HepG2 (cell line): ENCODE measurements at regions not wholly inside any gene's neighbourhood (a gene's known extent, or its start where the extent isn't known, plus 50 kb on each side); places are given as distances from the start of the nearest gene placed in this dataset.

Experiments
- ATAC-seq: fragments of 200-7000 bp; cut with Tn5 transposase; 3 replicates; pipeline ENCODE4 v1.9.1; 2020; ENCODE audit warnings: mild to moderate bottlenecking, moderate library complexity
- BruUV-seq: library from RNA; stranded (reverse); fragments of 400-500 nt; replicated peaks from 2 replicates; lab custom pipeline; 2021; lab: Mats Ljungman, UMichigan
- CTCF ChIA-PET: fragments of 300-600 bp; formaldehyde crosslinking; extraction: SDS; loops from one replicate; lab custom pipeline; 2021; ENCODE audit warnings: low total read pairs, inconsistent platforms, low intra/inter-chr PET ratio; lab: Yijun Ruan, JAX
- POLR2A ChIA-PET: fragments of 350-600 bp; sonication (Branson Sonifier 250); formaldehyde crosslinking; loops from one replicate; lab custom pipeline; 2020; ENCODE audit warnings: antibody characterized with exemption, inconsistent platforms; lab: Yijun Ruan, JAX
- DNase-seq: peaks from one replicate; pipeline ENCODE4 v3.0.0-alpha.2; 2015; ENCODE audit warnings: low spot score
- FAIRE-seq: peaks from 3 replicates; lab custom pipeline; 2011; peaks lifted over from hg19 to GRCh38; lab: Jason Lieb, UNC
- H2AFZ ChIP-seq: one replicate; pipeline ENCODE4 v1.6.1; 2011; ENCODE audit warnings: low read length, inconsistent platforms
- H3K27ac ChIP-seq: fragments of 300-600 bp; 3 replicates; pipeline ENCODE4 v1.8.0; 2011; ENCODE audit warnings: mixed run types, mild to moderate bottlenecking, mixed read lengths, low read length, inconsistent platforms; ENCODE audit not compliant: insufficient read depth; ENCODE audit errors: extremely low read length
- H3K27me3 ChIP-seq, 2 experiments: fragments of 200-600 bp in 1 of 2; 2 replicates in 1 of 2; 3 replicates in 1 of 2; pipeline versions ENCODE4 v1.6.0 to v1.8.0; 2011; ENCODE audit warnings: low read length in 2 of 2, mild to moderate bottlenecking in 2 of 2, moderate library complexity in 2 of 2, inconsistent platforms in 1 of 2; ENCODE audit not compliant: insufficient read depth in 2 of 2, control insufficient read depth in 1 of 2
- H3K36me3 ChIP-seq, 2 experiments: fragments of 200-600 bp in 1 of 2; replicated peaks in 1 of 2; 2 replicates in 1 of 2; 3 replicates in 1 of 2; pipeline versions ENCODE4 v1.5.1 to v1.8.0; 2011; ENCODE audit warnings: low read length in 2 of 2, inconsistent platforms in 1 of 2; ENCODE audit not compliant: insufficient read depth in 2 of 2, control insufficient read depth in 1 of 2
- H3K4me1 ChIP-seq: 2 replicates; pipeline ENCODE4 v1.5.1; 2012; ENCODE audit warnings: low read length, inconsistent platforms; ENCODE audit not compliant: insufficient read depth
- H3K4me2 ChIP-seq: 2 replicates; pipeline ENCODE4 v1.6.0; 2011; ENCODE audit warnings: low read depth, low read length, inconsistent platforms
- H3K4me3 ChIP-seq, 3 experiments: fragments of 200-600 bp in 1 of 3; sonication (generic), shearing (Covaris generic) in 1 of 3; replicated peaks in 1 of 3; 2 replicates each; pipeline ENCODE4 v1.5.1; 2011 to 2016; ENCODE audit warnings: low read length in 3 of 3, inconsistent platforms in 2 of 3, low read depth in 2 of 3, mild to moderate bottlenecking in 2 of 3, control low read depth in 1 of 3, mixed read lengths in 1 of 3; ENCODE audit not compliant: insufficient read depth in 1 of 3
- H3K79me2 ChIP-seq: one replicate; pipeline ENCODE4 v1.6.1; 2011; ENCODE audit warnings: low read length, inconsistent platforms; ENCODE audit not compliant: insufficient read depth
- H3K9ac ChIP-seq: 2 replicates; pipeline ENCODE4 v1.6.0; 2011; ENCODE audit warnings: mild to moderate bottlenecking, low read depth, low read length, inconsistent platforms; ENCODE audit not compliant: insufficient read depth
- H3K9me3 ChIP-seq: 2 replicates; pipeline ENCODE4 v1.5.1; 2012; ENCODE audit warnings: mild to moderate bottlenecking, low read length
- H4K20me1 ChIP-seq: 2 replicates; pipeline ENCODE4 v1.6.0; 2011; ENCODE audit warnings: inconsistent platforms, mild to moderate bottlenecking, low read length, moderate library complexity; ENCODE audit not compliant: insufficient read depth
- BATF2 ChIP-seq: sonication (generic); formaldehyde crosslinking; IDR thresholded peaks from 2 replicates; pipeline ENCODE4 v1.8.0; 2022; ENCODE audit warnings: mild to moderate bottlenecking, missing genetic modification reagents, moderate library complexity
- BCLAF1 ChIP-seq: fragments of 450-650 bp; IDR thresholded peaks from 2 replicates; pipeline ENCODE4 v1.6.1; 2017; ENCODE audit warnings: mild to moderate bottlenecking
- FOXO1 ChIP-seq: sonication (generic); formaldehyde crosslinking; IDR thresholded peaks from 2 replicates; pipeline ENCODE4 v1.4.0; 2020; ENCODE audit warnings: missing genetic modification reagents
- KDM5A ChIP-seq: fragments of 200-600 bp; sonication (generic); IDR thresholded peaks from 2 replicates; pipeline ENCODE4 v1.7.0; 2018; ENCODE audit warnings: antibody characterized with exemption, mild to moderate bottlenecking, low read length, borderline replicate concordance
- MED13 ChIP-seq: sonication (generic); formaldehyde crosslinking; IDR thresholded peaks from 2 replicates; pipeline ENCODE4 v1.5.0; 2020; ENCODE audit warnings: missing genetic modification reagents
- MIER3 ChIP-seq: IDR thresholded peaks from 2 replicates; pipeline ENCODE4 v1.6.1; 2016; ENCODE audit warnings: missing compliant biosample characterization, borderline replicate concordance
- PRMT3 ChIP-seq: sonication (generic); formaldehyde crosslinking; IDR thresholded peaks from 2 replicates; pipeline ENCODE4 v1.8.1; 2022; ENCODE audit warnings: low read depth, mild to moderate bottlenecking, moderate library complexity, missing genetic modification reagents, borderline replicate concordance
- RFX5 ChIP-seq: IDR thresholded peaks from 2 replicates; pipeline ENCODE4 v1.6.1; 2011; ENCODE audit warnings: low read depth, low read length, improper control_type of control experiment
- TERF1 ChIP-seq: sonication (generic); formaldehyde crosslinking; IDR thresholded peaks from 2 replicates; pipeline ENCODE4 v1.8.0; 2022; ENCODE audit warnings: mild to moderate bottlenecking, missing genetic modification reagents, moderate library complexity
- ZBTB8A ChIP-seq: sonication (generic); formaldehyde crosslinking; IDR thresholded peaks from 2 replicates; pipeline ENCODE4 v1.4.0; 2020; ENCODE audit warnings: mild to moderate bottlenecking, low read depth, missing genetic modification reagents, borderline replicate concordance
- ZNF430 ChIP-seq: sonication (generic); formaldehyde crosslinking; IDR thresholded peaks from 2 replicates; pipeline ENCODE4 v1.9.0; 2021; ENCODE audit warnings: mild to moderate bottlenecking, missing genetic modification reagents
- ZNF737 ChIP-seq: sonication (generic); formaldehyde crosslinking; IDR thresholded peaks from 2 replicates; pipeline ENCODE4 v1.5.0; 2020; ENCODE audit warnings: missing genetic modification reagents, mild to moderate bottlenecking, borderline replicate concordance
- ZNF878 ChIP-seq: sonication (generic); formaldehyde crosslinking; IDR thresholded peaks from 2 replicates; pipeline ENCODE4 v1.8.1; 2023; ENCODE audit warnings: mild to moderate bottlenecking, missing genetic modification reagents, moderate library complexity
- ZZZ3 ChIP-seq: sonication (generic); formaldehyde crosslinking; IDR thresholded peaks from 2 replicates; pipeline ENCODE4 v1.4.0; 2020; ENCODE audit warnings: missing genetic modification reagents, mild to moderate bottlenecking, borderline replicate concordance
- WGBS: methylation state at CpG from one replicate; pipeline ENCODE4 v1.1.6; 2017; ENCODE audit warnings: low lambda C conversion rate; 5-methylcytosine and 5-hydroxymethylcytosine counted together
- in situ Hi-C: cut with HindIII; loops from 2 replicates; pipeline ENCODE4 v1.10.0; 2017; ENCODE audit warnings: low pct_unique_long_range_greater_than_20kb; ENCODE audit not compliant: extremely low pct_ligation_motif_present
- intact Hi-C: fragments of 100-400 bp; cut with micrococcal nuclease; formaldehyde crosslinking; loops from one replicate; pipeline ENCODE4 v1.10.0; 2022; ENCODE audit not compliant: unreplicated experiment

GRCh38 chr7:79936281-79936983 lies 198.2 kb upstream of the GNAI1 start:
- in situ Hi-C loops, result no loop called here
- FAIRE-seq, result no peak

GRCh38 chr7:79934727-79935126 lies 199.9 kb upstream of the GNAI1 start:
- Histone ChIP-seq H3K27ac (no peak overlapping the region), H3K79me2 (no peaks in the 10 kb centered on the region), H2AFZ (no peak overlapping the region), H3K4me1 (0 out of 2 replicates have a peak, but pooled peaks cover 2% of the 10 kb centered on the region), H4K20me1 (no peaks in the 10 kb centered on the region), H3K9ac (no peak overlapping the region), H3K9me3 (no peaks in the 10 kb centered on the region), H3K4me3 (no peak overlapping the region), H3K27me3 (no peaks in the 10 kb centered on the region), H3K4me2 (no peak overlapping the region), H3K36me3 (no peaks in the 10 kb centered on the region)
- CTCF ChIA-PET, result no interaction called here
- in situ Hi-C loops, result no loop called here
- BruUV-seq, result no TSS peak
- WGBS, result 23% methylated on average over 4 of the region's 9 CpGs
- DNase-seq (no peak), FAIRE-seq (no peak), ATAC-seq (no peak)
- POLR2A ChIA-PET, result no interaction called here
- intact Hi-C loops, result no loop called here
- TF ChIP-seq MED13 (CRISPR knock-in tag), result no peak
- TF ChIP-seq TERF1 (CRISPR knock-in tag), result no peak
- TF ChIP-seq FOXO1 (CRISPR knock-in tag), result no peak
- TF ChIP-seq PRMT3 (CRISPR knock-in tag), result no peak
- no peak for TF ChIP-seq RFX5
- no peak for TF ChIP-seq ZNF878 (CRISPR knock-in tag)
- TF ChIP-seq ZNF430 (CRISPR knock-in tag), result no peak
- no peak for TF ChIP-seq ZZZ3
- no peak for TF ChIP-seq KDM5A
- TF ChIP-seq BCLAF1, result no peak

More at GRCh38 chr7:79936281-79936983, 198.2 kb upstream of the GNAI1 start:
- no peak overlapping the region for H3K9ac ChIP-seq
- H3K9me3 ChIP-seq, result no peaks in the 10 kb centered on the region
- TF ChIP-seq MIER3, result no peak
- TF ChIP-seq ZNF737 (CRISPR knock-in tag), result no peak
- no peak for TF ChIP-seq BATF2 (CRISPR knock-in tag)
- TF ChIP-seq ZBTB8A (CRISPR knock-in tag), result no peak
- ChIA-PET CTCF (no interaction called here), POLR2A (no interaction called here)
- BruUV-seq, result no TSS peak
- H3K4me1 ChIP-seq, result no peaks in the 10 kb centered on the region
- intact Hi-C loops, result no loop called here
- WGBS, result 2% methylated on average over 3 of the region's 3 CpGs
- no peaks in the 10 kb centered on the region for H3K27me3 ChIP-seq
- H3K4me2 ChIP-seq, result no peak overlapping the region
- DNase-seq (no peak), ATAC-seq (no peak)
- H3K27ac ChIP-seq, result no peak overlapping the region
- H3K79me2 ChIP-seq, result no peaks in the 10 kb centered on the region
- H4K20me1 ChIP-seq, result no peaks in the 10 kb centered on the region
- H3K36me3 ChIP-seq, result no peaks in the 10 kb centered on the region
- H2AFZ ChIP-seq, result no peak overlapping the region
- H3K4me3 ChIP-seq, result no peak overlapping the region
